ENCODE measurements at regions not wholly inside any gene's neighbourhood (a gene's known extent, or its start where the extent isn't known, plus 50 kb on each side); places are given as distances from the start of the nearest gene placed in this dataset.

DNA sequence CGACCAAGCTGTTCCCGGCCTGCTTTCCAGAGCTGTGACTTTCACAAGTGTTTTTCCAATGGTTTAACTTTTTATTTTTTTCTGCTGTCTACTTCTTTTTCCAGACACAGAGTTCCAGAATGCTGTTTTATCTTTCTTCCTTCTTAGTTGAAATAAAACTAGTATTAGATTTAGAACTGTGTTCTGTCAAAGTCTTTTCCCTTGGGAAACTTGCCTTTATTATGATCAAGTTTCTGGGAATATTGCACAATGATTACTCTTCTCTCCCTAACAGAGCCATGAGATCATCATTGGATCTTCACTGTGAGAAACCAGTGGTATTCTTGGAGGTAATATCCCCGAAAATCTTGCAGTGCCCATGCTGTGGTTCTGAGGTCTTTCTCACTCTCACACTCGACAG, 104.9 kb upstream of the KCND2 start:
- Histone ChIP-seq H3K4me3 (ENCODE audit: low read depth in 1 of 3, low read length in 3 of 3) (no peak overlapping the region), H3K9ac (ENCODE audit: low read depth in 1 of 2, low read length in 2 of 2) (no peak overlapping the region), H3K4me1 (ENCODE audit: control insufficient read depth in 4 of 4, insufficient read depth in 4 of 4, low read length in 3 of 4) (no peaks in the 10 kb centered on the region), H3K36me3 (ENCODE audit: control insufficient read depth in 4 of 4, insufficient read depth in 3 of 4, low read depth in 1 of 4, low read length in 3 of 4) (no peaks in the 10 kb centered on the region), H3K27ac (ENCODE audit: low read depth in 1 of 2, low read length in 2 of 2) (no peak overlapping the region), H3K27me3 (ENCODE audit: control insufficient read depth in 4 of 4, insufficient read depth in 4 of 4, low read length in 3 of 4) (no peaks in the 10 kb centered on the region), H3K9me3 (ENCODE audit: control insufficient read depth in 4 of 4, low read length in 3 of 4) (no peaks in the 10 kb centered on the region)
- WGBS, result 66% methylated on average over 4 of the region's 4 CpGs
- TF ChIP-seq JUND (IDR thresholded peaks at IDR 0.05) (no peak), HNF4A (conservative IDR thresholded peaks at IDR 0.05) (no peak), ATF3 (IDR thresholded peaks at IDR 0.05) (no peak)
- no peak for DNase-seq (ENCODE audit: low spot score)

- H3K9me3 ChIP-seq (ENCODE audit: control insufficient read depth in 4 of 4, low read length in 3 of 4), result no peaks in the 10 kb centered on the region
- no peaks in the 10 kb centered on the region for H3K4me1 ChIP-seq (ENCODE audit: control insufficient read depth in 4 of 4, insufficient read depth in 4 of 4, low read length in 3 of 4)
- H3K27ac ChIP-seq (ENCODE audit: low read depth in 1 of 2, low read length in 2 of 2), result no peak overlapping the region
- TF ChIP-seq YY1 (IDR thresholded peaks at IDR 0.05) (no peak), ATF3 (IDR thresholded peaks at IDR 0.05) (no peak), NR2F2 (IDR thresholded peaks at IDR 0.05) (no peak), JUND (IDR thresholded peaks at IDR 0.05) (no peak), FOXA1 (IDR thresholded peaks at IDR 0.05) (no peak), FOXA2 (IDR thresholded peaks at IDR 0.05) (no peak), HNF4G (IDR thresholded peaks at IDR 0.05) (no peak), RAD21 (IDR thresholded peaks at IDR 0.05) (no peak), HNF4A (conservative IDR thresholded peaks at IDR 0.05) (no peak), EGR1 (IDR thresholded peaks at IDR 0.05; ENCODE audit: low read depth in 2 of 2) (no peak), TAF1 (conservative IDR thresholded peaks at IDR 0.05) (no peak), MAX (IDR thresholded peaks at IDR 0.05) (no peak), GABPA (IDR thresholded peaks at IDR 0.05 in 1 of 2, conservative IDR thresholded peaks at IDR 0.05 in 1 of 2) (no peak), RXRA (IDR thresholded peaks at IDR 0.05) (no peak), REST (IDR thresholded peaks at IDR 0.05) (no peak)
- TF ChIP-seq, protein P1, sequence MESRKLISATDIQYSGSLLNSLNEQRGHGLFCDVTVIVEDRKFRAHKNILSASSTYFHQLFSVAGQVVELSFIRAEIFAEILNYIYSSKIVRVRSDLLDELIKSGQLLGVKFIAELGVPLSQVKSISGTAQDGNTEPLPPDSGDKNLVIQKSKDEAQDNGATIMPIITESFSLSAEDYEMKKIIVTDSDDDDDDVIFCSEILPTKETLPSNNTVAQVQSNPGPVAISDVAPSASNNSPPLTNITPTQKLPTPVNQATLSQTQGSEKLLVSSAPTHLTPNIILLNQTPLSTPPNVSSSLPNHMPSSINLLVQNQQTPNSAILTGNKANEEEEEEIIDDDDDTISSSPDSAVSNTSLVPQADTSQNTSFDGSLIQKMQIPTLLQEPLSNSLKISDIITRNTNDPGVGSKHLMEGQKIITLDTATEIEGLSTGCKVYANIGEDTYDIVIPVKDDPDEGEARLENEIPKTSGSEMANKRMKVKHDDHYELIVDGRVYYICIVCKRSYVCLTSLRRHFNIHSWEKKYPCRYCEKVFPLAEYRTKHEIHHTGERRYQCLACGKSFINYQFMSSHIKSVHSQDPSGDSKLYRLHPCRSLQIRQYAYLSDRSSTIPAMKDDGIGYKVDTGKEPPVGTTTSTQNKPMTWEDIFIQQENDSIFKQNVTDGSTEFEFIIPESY (IDR thresholded peaks at IDR 0.05), result no peak
- no peak for DNase-seq (ENCODE audit: low spot score)
- H3K36me3 ChIP-seq (ENCODE audit: control insufficient read depth in 4 of 4, insufficient read depth in 3 of 4, low read depth in 1 of 4, low read length in 3 of 4), result no peaks in the 10 kb centered on the region
- H3K9ac ChIP-seq (ENCODE audit: low read depth in 1 of 2, low read length in 2 of 2), result no peak overlapping the region
- 52% methylated on average over 2 of the region's 2 CpGs for WGBS
- H3K27me3 ChIP-seq (ENCODE audit: control insufficient read depth in 4 of 4, insufficient read depth in 4 of 4, low read length in 3 of 4), result no peaks in the 10 kb centered on the region
- H3K4me3 ChIP-seq (ENCODE audit: low read depth in 1 of 3, low read length in 3 of 3), result no peak overlapping the region
Measured at GRCh38 chr7:120169996-120170783, 102.8 kb upstream of the KCND2 start.

All from liver (tissue), 7 donors.